H9 (cell line): ENCODE measurements at regions not wholly inside any gene's neighbourhood (a gene's known extent, or its start where the extent isn't known, plus 50 kb on each side); places are given as distances from the start of the nearest gene placed in this dataset.

Experiments used
- DNase-seq: peaks from one replicate; pipeline ENCODE4 v3.0.0-alpha.2; 2017
- H2AFZ ChIP-seq: one replicate; pipeline ENCODE4 v1.6.1; 2013; ENCODE audit warnings: mild to moderate bottlenecking, low read length, control low read depth, moderate library complexity
- H2AK5ac ChIP-seq: 2 replicates; pipeline ENCODE4 v1.6.1; 2013; ENCODE audit warnings: low read length, control low read depth, mixed read lengths; ENCODE audit not compliant: insufficient read length
- H2BK120ac ChIP-seq: one replicate; pipeline ENCODE4 v1.6.1; 2013; ENCODE audit warnings: low read depth, mild to moderate bottlenecking, low read length, control low read depth, inconsistent platforms; ENCODE audit not compliant: poor library complexity, severe bottlenecking
- H2BK12ac ChIP-seq: 2 replicates; pipeline ENCODE4 v1.6.1; 2013; ENCODE audit warnings: low read length, control low read depth, mixed read lengths, low read depth; ENCODE audit not compliant: insufficient read length
- H2BK15ac ChIP-seq: 2 replicates; pipeline ENCODE4 v1.6.1; 2013; ENCODE audit warnings: low read depth, low read length, control low read depth
- H2BK20ac ChIP-seq: one replicate; pipeline ENCODE4 v1.6.1; 2013; ENCODE audit warnings: low read depth, mild to moderate bottlenecking, low read length, control low read depth, inconsistent platforms; ENCODE audit not compliant: poor library complexity, severe bottlenecking
- H2BK5ac ChIP-seq: 2 replicates; pipeline ENCODE4 v1.6.1; 2013; ENCODE audit warnings: low read length, control low read depth, mixed read lengths; ENCODE audit not compliant: insufficient read length
- H3K14ac ChIP-seq: 2 replicates; pipeline ENCODE4 v1.6.1; 2013; ENCODE audit warnings: low read length, control low read depth; ENCODE audit not compliant: insufficient read depth
- H3K18ac ChIP-seq: 2 replicates; pipeline ENCODE4 v1.6.1; 2013; ENCODE audit warnings: low read depth, mild to moderate bottlenecking, mixed read lengths, low read length, control low read depth; ENCODE audit not compliant: insufficient read length
- H3K23ac ChIP-seq: 2 replicates; pipeline ENCODE4 v1.6.1; 2013; ENCODE audit warnings: low read length, control low read depth, mixed read lengths, low read depth; ENCODE audit not compliant: insufficient read length
- H3K23me2 ChIP-seq: 2 replicates; pipeline ENCODE4 v1.6.1; 2013; ENCODE audit warnings: low read depth, mild to moderate bottlenecking, mixed read lengths, low read length, control low read depth; ENCODE audit not compliant: insufficient read length, poor library complexity, severe bottlenecking
- H3K27ac ChIP-seq: 2 replicates; pipeline ENCODE4 v1.5.1; 2013; ENCODE audit warnings: low read length, control low read depth, mixed read lengths, low read depth; ENCODE audit not compliant: insufficient read length
- H3K27me3 ChIP-seq: 2 replicates; pipeline ENCODE4 v1.6.1; 2013; ENCODE audit warnings: low read length, control low read depth, inconsistent platforms; ENCODE audit not compliant: insufficient read depth
- H3K4ac ChIP-seq: 2 replicates; pipeline ENCODE4 v1.6.1; 2013; ENCODE audit warnings: low read depth, mild to moderate bottlenecking, control low read depth, inconsistent platforms, low read length, moderate library complexity
- H3K4me1 ChIP-seq: 2 replicates; pipeline ENCODE4 v1.6.1; 2013; ENCODE audit warnings: low read length, control low read depth, inconsistent platforms; ENCODE audit not compliant: insufficient read depth
- H3K4me2 ChIP-seq: 2 replicates; pipeline ENCODE4 v1.6.1; 2013; ENCODE audit warnings: low read length, control low read depth, mixed read lengths; ENCODE audit not compliant: insufficient read length, insufficient read depth
- H3K56ac ChIP-seq: 2 replicates; pipeline ENCODE4 v1.6.1; 2013; ENCODE audit warnings: low read depth, mild to moderate bottlenecking, mixed read lengths, low read length, control low read depth; ENCODE audit not compliant: insufficient read length
- H3K79me1 ChIP-seq: 2 replicates; pipeline ENCODE4 v1.6.1; 2013; ENCODE audit warnings: low read depth, mild to moderate bottlenecking, moderate library complexity, low read length, control low read depth, inconsistent platforms; ENCODE audit not compliant: insufficient read depth, poor library complexity, severe bottlenecking
- H3K79me2 ChIP-seq: 2 replicates; pipeline ENCODE4 v1.6.1; 2013; ENCODE audit warnings: low read length, control low read depth, inconsistent platforms; ENCODE audit not compliant: insufficient read depth
- H3K9ac ChIP-seq: 2 replicates; pipeline ENCODE4 v1.6.1; 2013; ENCODE audit warnings: low read length, control low read depth, mixed read lengths; ENCODE audit not compliant: insufficient read length; ENCODE audit errors: extremely low read depth
- H3K9me3 ChIP-seq: one replicate; pipeline ENCODE4 v1.6.1; 2013; ENCODE audit warnings: low read depth, low read length, inconsistent platforms; ENCODE audit not compliant: control insufficient read depth
- H3T11ph ChIP-seq: one replicate; pipeline ENCODE4 v1.6.1; 2013; ENCODE audit warnings: mild to moderate bottlenecking, low read length, control low read depth, inconsistent platforms
- H4K20me1 ChIP-seq: one replicate; pipeline ENCODE4 v1.6.1; 2013; ENCODE audit not compliant: control insufficient read depth, insufficient read length, insufficient read depth
- H4K5ac ChIP-seq: 2 replicates; pipeline ENCODE4 v1.6.1; 2013; ENCODE audit warnings: low read depth, mild to moderate bottlenecking, mixed read lengths, low read length, control low read depth; ENCODE audit not compliant: insufficient read length
- H4K8ac ChIP-seq: replicated peaks from 2 replicates; pipeline ENCODE4 v1.6.1; 2013; ENCODE audit warnings: low read length, control low read depth, mixed read lengths, low read depth; ENCODE audit not compliant: insufficient read length
- H4K91ac ChIP-seq: 2 replicates; pipeline ENCODE4 v1.6.1; 2013; ENCODE audit warnings: low read depth, mild to moderate bottlenecking, moderate library complexity, mixed read lengths, low read length, control low read depth; ENCODE audit not compliant: insufficient read length
- H3K27ac Mint-ChIP-seq, 3 experiments: 2 replicates in 2 of 3; 3 replicates in 1 of 3; pipeline ENCODE4 v1.8.0; 2020 to 2021; ENCODE audit warnings: mixed read lengths in 3 of 3, mild to moderate bottlenecking in 1 of 3, moderate library complexity in 1 of 3
- H3K27me3 Mint-ChIP-seq: 2 replicates; pipeline ENCODE4 v1.8.0; 2021; ENCODE audit warnings: low read depth, mild to moderate bottlenecking, moderate library complexity, mixed read lengths
- H3K36me3 Mint-ChIP-seq, 3 experiments: 2 replicates in 2 of 3; 3 replicates in 1 of 3; pipeline ENCODE4 v1.8.0; 2020 to 2021; ENCODE audit warnings: low read depth in 3 of 3, mixed read lengths in 3 of 3; ENCODE audit not compliant: insufficient read depth in 1 of 3
- H3K4me1 Mint-ChIP-seq, 2 experiments: 2 replicates each; pipeline ENCODE4 v1.8.0; 2020; ENCODE audit warnings: mixed read lengths in 2 of 2
- H3K4me3 Mint-ChIP-seq, 2 experiments: 2 replicates in 1 of 2; 3 replicates in 1 of 2; pipeline ENCODE4 v1.8.0; 2020 to 2021; ENCODE audit warnings: mild to moderate bottlenecking in 2 of 2, mixed read lengths in 2 of 2, moderate library complexity in 1 of 2
- H3K9me3 Mint-ChIP-seq, 2 experiments: 2 replicates in 1 of 2; 3 replicates in 1 of 2; pipeline ENCODE4 v1.8.0; 2020; ENCODE audit warnings: mild to moderate bottlenecking in 2 of 2, mixed read lengths in 2 of 2, moderate library complexity in 1 of 2
- WGBS: extraction: QIAGEN DNeasy Blood & Tissue Kit; methylation state at CpG from one replicate; pipeline ENCODE4 v1.1.7; 2013; ENCODE audit warnings: missing lambda C conversion rate, low lambda C conversion rate, mixed read lengths; ENCODE audit not compliant: insufficient read length; ENCODE audit errors: extremely low coverage; 5-methylcytosine and 5-hydroxymethylcytosine counted together
- TF ChIP-seq, protein P1 (sequence below): fragments of 200-600 bp; sonication (generic); conservative IDR thresholded peaks from 3 replicates; pipeline ENCODE4 v1.8.0; 2021; ENCODE audit warnings: antibody characterized with exemption, mild to moderate bottlenecking

DNA sequence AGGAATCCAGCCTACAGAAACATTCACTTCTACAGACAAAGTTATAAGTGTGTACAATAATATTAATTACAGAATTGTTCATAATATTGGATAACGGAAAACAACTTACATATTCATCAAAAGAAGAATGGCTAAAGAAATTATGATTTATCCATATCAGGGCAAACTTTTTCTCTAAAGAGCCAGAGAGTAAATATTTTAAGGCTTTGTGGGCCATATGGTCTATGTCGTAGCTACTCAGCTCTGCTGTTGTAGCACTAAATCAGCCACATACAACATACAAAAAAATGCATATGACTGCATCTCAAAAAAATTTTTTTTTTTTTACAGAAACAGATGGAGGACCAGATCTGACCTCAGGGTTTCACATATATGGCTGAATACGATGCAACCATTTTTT lies 96.7 kb upstream of the GALNT18 start:
- Mint-ChIP-seq H3K4me1 (no peaks in the 10 kb centered on the region), H3K4me3 (no peak overlapping the region), H3K9me3 (peaks cover 31 to 37% of the 10 kb centered on the region in 2 experiments), H3K27me3 (peaks cover 10% of the 10 kb centered on the region), H3K27ac (no peak overlapping the region), H3K36me3 (peaks cover 3 to 29% (median 17%) of the 10 kb centered on the region in 3 experiments; a peak in 5 of 7 replicates)
- no peak overlapping the region for H2AK5ac ChIP-seq
- H3K4me2 ChIP-seq, result no peak overlapping the region
- no peak overlapping the region for H3K56ac ChIP-seq
- H3K23me2 ChIP-seq, result no peaks in the 10 kb centered on the region
- H2BK120ac ChIP-seq, result no peak overlapping the region
- no peak overlapping the region for H2BK15ac ChIP-seq
- H2BK20ac ChIP-seq, result no peak overlapping the region
- H3K14ac ChIP-seq, result no peak overlapping the region
- no peak overlapping the region for H4K91ac ChIP-seq
- H3K9me3 ChIP-seq, result peaks cover 9% of the 10 kb centered on the region
- H3T11ph ChIP-seq, result no peak overlapping the region
- no peak overlapping the region for H2BK12ac ChIP-seq
- H3K79me2 ChIP-seq, result no peaks in the 10 kb centered on the region
- no peaks in the 10 kb centered on the region for H3K79me1 ChIP-seq
- TF ChIP-seq, protein P1, sequence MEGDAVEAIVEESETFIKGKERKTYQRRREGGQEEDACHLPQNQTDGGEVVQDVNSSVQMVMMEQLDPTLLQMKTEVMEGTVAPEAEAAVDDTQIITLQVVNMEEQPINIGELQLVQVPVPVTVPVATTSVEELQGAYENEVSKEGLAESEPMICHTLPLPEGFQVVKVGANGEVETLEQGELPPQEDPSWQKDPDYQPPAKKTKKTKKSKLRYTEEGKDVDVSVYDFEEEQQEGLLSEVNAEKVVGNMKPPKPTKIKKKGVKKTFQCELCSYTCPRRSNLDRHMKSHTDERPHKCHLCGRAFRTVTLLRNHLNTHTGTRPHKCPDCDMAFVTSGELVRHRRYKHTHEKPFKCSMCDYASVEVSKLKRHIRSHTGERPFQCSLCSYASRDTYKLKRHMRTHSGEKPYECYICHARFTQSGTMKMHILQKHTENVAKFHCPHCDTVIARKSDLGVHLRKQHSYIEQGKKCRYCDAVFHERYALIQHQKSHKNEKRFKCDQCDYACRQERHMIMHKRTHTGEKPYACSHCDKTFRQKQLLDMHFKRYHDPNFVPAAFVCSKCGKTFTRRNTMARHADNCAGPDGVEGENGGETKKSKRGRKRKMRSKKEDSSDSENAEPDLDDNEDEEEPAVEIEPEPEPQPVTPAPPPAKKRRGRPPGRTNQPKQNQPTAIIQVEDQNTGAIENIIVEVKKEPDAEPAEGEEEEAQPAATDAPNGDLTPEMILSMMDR, result no peak
- H3K27me3 ChIP-seq, result no peaks in the 10 kb centered on the region; the same call in 1 of the 2 replicates
- no peak overlapping the region for H2AFZ ChIP-seq
- no peak overlapping the region for H4K8ac ChIP-seq
- H3K4ac ChIP-seq, result no peak overlapping the region
- no peaks in the 10 kb centered on the region for H3K4me1 ChIP-seq
- WGBS, result no CpG with 5 or more reads among the region's 3 CpGs
- no peak for DNase-seq
- no peak overlapping the region for H2BK5ac ChIP-seq
- H3K18ac ChIP-seq, result no peak overlapping the region
- H3K27ac ChIP-seq, result no peak overlapping the region
- H3K9ac ChIP-seq, result no peak overlapping the region
- no peaks in the 10 kb centered on the region for H4K20me1 ChIP-seq
- H3K23ac ChIP-seq, result no peak overlapping the region
- H4K5ac ChIP-seq, result no peak overlapping the region
